Stomach (tissue), 8 donors: ENCODE measurements at regions not wholly inside any gene's neighbourhood (a gene's known extent, or its start where the extent isn't known, plus 50 kb on each side); places are given as distances from the start of the nearest gene placed in this dataset.

Experiments
- DNase-seq, 2 donors: peaks; one replicate each; pipeline versions ENCODE4 v3.0.0 to v3.0.0-alpha.2; 2013 to 2019
- H3K27ac ChIP-seq, 5 donors: fragments of 200-600 bp in 4 of 5; sonication (generic) in 4 of 5; one replicate each; pipeline ENCODE4 v1.5.1; 2013 to 2019; ENCODE audit warnings: mild to moderate bottlenecking in 1 of 5, moderate library complexity in 1 of 5
- H3K27me3 ChIP-seq, 3 donors: fragments of 200-600 bp; sonication (generic); one replicate each; pipeline ENCODE4 v1.5.1; 2017 to 2019; ENCODE audit warnings: mixed run types in 1 of 3
- H3K36me3 ChIP-seq, 4 donors: fragments of 200-600 bp; sonication (generic); 1 replicate in 3 of 4; 2 replicates in 1 of 4; pipeline ENCODE4 v1.5.1; 2016 to 2019
- H3K4me1 ChIP-seq, 4 donors: fragments of 200-600 bp; sonication (generic); one replicate each; pipeline ENCODE4 v1.5.1; 2016 to 2019
- H3K4me3 ChIP-seq, 4 donors: fragments of 200-600 bp; sonication (generic) in 3 of 4; one replicate each; pipeline ENCODE4 v1.5.1; 2016 to 2019; ENCODE audit warnings: mild to moderate bottlenecking in 1 of 4
- H3K9me3 ChIP-seq, 4 donors: fragments of 200-600 bp; sonication (generic); one replicate each; pipeline ENCODE4 v1.5.1; 2016 to 2019
- EP300 ChIP-seq: sonication (generic); formaldehyde crosslinking; IDR thresholded peaks from one replicate; pipeline ENCODE4 v1.6.1; 2017; ENCODE audit warnings: antibody characterized with exemption
- POLR2A ChIP-seq, 4 donors: fragments of 450-650 bp; IDR thresholded peaks; one replicate each; pipeline ENCODE4 v1.6.1; 2016; ENCODE audit warnings: antibody characterized with exemption in 4 of 4, control low read depth in 2 of 4, mild to moderate bottlenecking in 1 of 4, moderate library complexity in 1 of 4
- POLR2AphosphoS5 ChIP-seq, 3 donors: sonication (generic); formaldehyde crosslinking; IDR thresholded peaks; one replicate each; pipeline ENCODE4 v1.6.1; 2016; ENCODE audit warnings: antibody characterized with exemption in 3 of 3
- WGBS, 5 donors: extraction: QIAGEN DNeasy Blood & Tissue Kit in 3 of 5; methylation state at CpG; one replicate each; pipeline versions ENCODE4 v1.1.5 to v1.1.7; 2013 to 2018; 5-methylcytosine and 5-hydroxymethylcytosine counted together
- intact Hi-C: fragments of 100-400 bp; cut with DNase I; formaldehyde crosslinking; loops from one replicate; pipeline ENCODE4 v1.15.1; 2023; ENCODE audit warnings: low total_unique reads
- TF ChIP-seq, protein P1 (sequence below), 7 experiments: fragments of 450-650 bp in 4 of 7; fragments of 200-600 bp in 3 of 7; sonication (generic) in 3 of 7; IDR thresholded peaks; one replicate each; pipeline ENCODE4 v1.5.1; 2016 to 2019; ENCODE audit warnings: antibody characterized with exemption in 7 of 7, control low read depth in 2 of 7, mild to moderate bottlenecking in 1 of 7
- donor health status: healthy with polysubstance abuse.
- donor health status: Bipolar disorder and iron deficiency.
- donor health status: healthy.

DNA sequence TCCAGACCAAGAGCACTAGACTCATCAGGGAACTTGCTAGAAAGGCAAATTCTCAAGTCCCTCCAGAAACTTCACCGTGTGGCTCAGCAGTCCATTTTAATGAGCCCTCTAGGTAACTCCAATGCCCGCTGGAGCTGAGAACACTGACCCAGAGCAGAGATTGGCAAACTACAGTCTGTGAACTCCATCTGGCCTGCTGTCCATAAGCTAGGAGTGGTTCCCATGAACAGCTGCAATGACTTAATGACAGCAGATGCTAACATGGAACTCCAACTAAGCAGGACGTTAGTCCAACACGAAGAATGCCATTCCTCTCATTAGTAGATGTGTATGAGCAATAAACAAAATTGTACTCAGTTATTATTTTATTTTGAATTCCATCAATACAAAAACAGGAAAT, 371.9 kb downstream of the STK39 start:
- 83 to 92% (median 89%) methylated on average over 4 of the region's 4 CpGs for WGBS, 5 donors
- Histone ChIP-seq H3K9me3 (no peaks in the 10 kb centered on the region), H3K4me1 (no peaks in the 10 kb centered on the region), H3K4me3 (no peak overlapping the region), H3K27me3 (no peaks in the 10 kb centered on the region), H3K27ac (no peak overlapping the region), H3K36me3 (no peaks in the 10 kb centered on the region)
- no peak for DNase-seq
- intact Hi-C loops, result no loop called here
- TF ChIP-seq POLR2A (IDR thresholded peaks at IDR 0.05), result no peak
- TF ChIP-seq POLR2AphosphoS5 (IDR thresholded peaks at IDR 0.05), result no peak
- no peak for TF ChIP-seq EP300
- TF ChIP-seq, protein P1, sequence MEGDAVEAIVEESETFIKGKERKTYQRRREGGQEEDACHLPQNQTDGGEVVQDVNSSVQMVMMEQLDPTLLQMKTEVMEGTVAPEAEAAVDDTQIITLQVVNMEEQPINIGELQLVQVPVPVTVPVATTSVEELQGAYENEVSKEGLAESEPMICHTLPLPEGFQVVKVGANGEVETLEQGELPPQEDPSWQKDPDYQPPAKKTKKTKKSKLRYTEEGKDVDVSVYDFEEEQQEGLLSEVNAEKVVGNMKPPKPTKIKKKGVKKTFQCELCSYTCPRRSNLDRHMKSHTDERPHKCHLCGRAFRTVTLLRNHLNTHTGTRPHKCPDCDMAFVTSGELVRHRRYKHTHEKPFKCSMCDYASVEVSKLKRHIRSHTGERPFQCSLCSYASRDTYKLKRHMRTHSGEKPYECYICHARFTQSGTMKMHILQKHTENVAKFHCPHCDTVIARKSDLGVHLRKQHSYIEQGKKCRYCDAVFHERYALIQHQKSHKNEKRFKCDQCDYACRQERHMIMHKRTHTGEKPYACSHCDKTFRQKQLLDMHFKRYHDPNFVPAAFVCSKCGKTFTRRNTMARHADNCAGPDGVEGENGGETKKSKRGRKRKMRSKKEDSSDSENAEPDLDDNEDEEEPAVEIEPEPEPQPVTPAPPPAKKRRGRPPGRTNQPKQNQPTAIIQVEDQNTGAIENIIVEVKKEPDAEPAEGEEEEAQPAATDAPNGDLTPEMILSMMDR (IDR thresholded peaks at IDR 0.05), result no peak

GRCh38 chr2:167874812-167875211, 372.6 kb downstream of the STK39 start:
- intact Hi-C loops, result no loop called here
- DNase-seq, result no peak
- Histone ChIP-seq H3K9me3 (no peaks in the 10 kb centered on the region), H3K27ac (no peak overlapping the region), H3K27me3 (no peaks in the 10 kb centered on the region), H3K4me1 (no peaks in the 10 kb centered on the region), H3K4me3 (no peak overlapping the region), H3K36me3 (no peaks in the 10 kb centered on the region)
- 90 to 99% (median 97%) methylated on average over 4 of the region's 4 CpGs for WGBS, 5 donors
- TF ChIP-seq, protein P1 (IDR thresholded peaks at IDR 0.05), result no peak

- Histone ChIP-seq H3K27ac (no peak overlapping the region), H3K4me3 (no peak overlapping the region), H3K36me3 (no peaks in the 10 kb centered on the region), H3K27me3 (no peaks in the 10 kb centered on the region), H3K9me3 (no peaks in the 10 kb centered on the region), H3K4me1 (no peaks in the 10 kb centered on the region)
- no peak for DNase-seq
- TF ChIP-seq EP300, result no peak
- no peak for TF ChIP-seq POLR2AphosphoS5 (IDR thresholded peaks at IDR 0.05)
- TF ChIP-seq POLR2A (IDR thresholded peaks at IDR 0.05), result no peak
- TF ChIP-seq, protein P1 (IDR thresholded peaks at IDR 0.05), result no peak
- intact Hi-C loops, result no loop called here
- WGBS, 5 donors, result 93 to 98% (median 97%) methylated on average over 2 of the region's 2 CpGs
Measured at GRCh38 chr2:167871286-167871685, 376.1 kb downstream of the STK39 start.

DNA sequence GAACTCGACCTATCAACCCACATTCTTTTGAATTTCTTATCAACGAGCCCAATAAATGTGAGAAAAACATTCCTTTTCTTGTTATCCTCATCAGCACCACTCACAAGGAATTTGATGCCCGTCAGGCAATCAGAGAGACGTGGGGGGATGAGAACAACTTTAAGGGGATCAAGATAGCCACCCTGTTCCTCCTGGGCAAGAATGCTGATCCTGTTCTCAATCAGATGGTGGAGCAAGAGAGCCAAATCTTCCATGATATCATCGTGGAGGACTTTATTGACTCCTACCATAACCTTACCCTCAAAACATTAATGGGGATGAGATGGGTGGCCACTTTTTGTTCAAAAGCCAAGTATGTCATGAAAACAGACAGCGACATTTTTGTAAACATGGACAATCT, 378.2 kb downstream of the STK39 start:
- no peaks in the 10 kb centered on the region for H3K9me3 ChIP-seq
- no peaks in the 10 kb centered on the region for H3K4me1 ChIP-seq
- H3K27ac ChIP-seq, result no peak overlapping the region
- no peak for DNase-seq
- no peaks in the 10 kb centered on the region for H3K36me3 ChIP-seq
- intact Hi-C loops, result no loop called here
- no peaks in the 10 kb centered on the region for H3K27me3 ChIP-seq
- H3K4me3 ChIP-seq, result no peak overlapping the region
- TF ChIP-seq, protein P1 (IDR thresholded peaks at IDR 0.05), result no peak
- no peak for TF ChIP-seq POLR2AphosphoS5 (IDR thresholded peaks at IDR 0.05)
- TF ChIP-seq EP300, result no peak
- no peak for TF ChIP-seq POLR2A (IDR thresholded peaks at IDR 0.05)
- WGBS, 5 donors, result 42 to 61% (median 56%) methylated on average over 6 of the region's 6 CpGs
